ENCODE measurements at regions not wholly inside any gene's neighbourhood (a gene's known extent, or its start where the extent isn't known, plus 50 kb on each side); places are given as distances from the start of the nearest gene placed in this dataset.

GRCh38 chr15:69973880-69974279 is 123.8 kb downstream of the TLE3 start:
- no peak for DNase-seq

DNA sequence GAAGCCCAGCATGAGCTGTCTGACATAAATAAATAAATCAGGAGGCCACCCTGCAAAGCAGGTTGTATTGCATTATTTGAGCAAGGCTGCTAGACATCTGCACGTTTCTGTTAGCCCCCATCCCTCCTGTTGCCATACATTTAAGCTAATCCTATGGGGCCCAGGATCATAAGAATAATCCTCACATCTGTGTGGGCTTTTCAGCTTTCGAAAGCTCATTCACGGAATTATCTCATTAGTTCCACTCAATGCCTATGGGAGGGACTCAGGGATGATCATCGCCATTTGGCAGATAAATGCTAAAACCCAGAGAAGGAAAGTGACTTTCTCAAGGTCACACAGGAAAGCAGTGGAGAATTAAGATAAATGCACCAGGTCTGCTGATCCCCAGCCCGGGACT is 123.4 kb downstream of the TLE3 start:
- DNase-seq = no peak

DNA sequence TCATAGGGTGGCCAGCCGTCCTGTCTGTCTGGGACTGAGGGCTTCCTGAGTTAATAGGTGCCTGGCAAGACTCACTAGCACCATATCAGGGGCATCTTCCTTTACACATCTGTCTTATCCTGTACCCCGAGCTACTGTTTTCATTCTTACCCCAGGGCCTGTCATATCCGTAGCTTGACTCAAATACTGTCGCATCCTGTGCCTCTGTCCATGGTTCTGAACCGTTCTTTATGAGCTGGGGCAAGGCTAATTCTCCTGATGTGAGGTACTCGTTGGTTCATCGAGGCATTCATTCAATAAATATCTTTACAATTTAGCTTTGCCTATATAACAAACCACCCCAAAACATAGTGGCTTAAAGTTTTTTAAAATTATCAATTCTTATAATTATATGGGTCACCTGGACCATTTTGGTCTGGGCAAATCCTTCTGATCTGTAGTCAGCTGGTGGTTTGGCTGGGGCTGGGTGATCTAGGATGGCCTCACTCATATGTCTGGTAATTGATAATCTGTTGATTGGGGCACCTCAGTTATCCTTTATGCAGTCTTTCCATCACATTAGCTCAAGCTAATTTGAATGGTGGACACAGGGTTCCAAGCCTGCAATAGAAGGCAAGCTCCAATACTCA is 121.2 kb downstream of the TLE3 start:
- no peak for DNase-seq

GRCh38 chr15:69978603-69979002 is 119.1 kb downstream of the TLE3 start:
- DNase-seq = no peak

- peak; percentile 44 for DNase-seq
Measured at GRCh38 chr15:69979262-69979661, 118.5 kb downstream of the TLE3 start.

DNA sequence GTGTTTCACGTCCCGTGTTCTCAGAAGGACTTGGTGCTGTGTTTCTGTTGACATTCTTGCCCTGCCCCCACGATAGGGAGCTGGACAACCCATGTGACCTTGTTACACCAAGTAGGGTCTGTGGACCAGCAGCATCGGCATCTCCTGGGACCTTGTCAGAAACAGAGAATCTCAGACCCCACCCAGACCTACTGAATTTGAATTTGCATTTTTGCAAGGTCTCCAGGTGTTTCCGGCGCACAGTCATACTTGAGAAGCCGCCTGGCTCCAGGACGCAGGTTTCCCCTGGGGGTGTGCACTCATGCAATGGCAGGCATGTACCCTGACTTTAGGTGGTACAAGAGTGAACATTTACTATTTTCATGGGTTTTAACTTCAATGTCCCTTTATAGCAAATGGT is 117.9 kb downstream of the TLE3 start:
- peak; percentile 88 for DNase-seq

- DNase-seq = peak; percentile 26
Measured at GRCh38 chr15:69980341-69981059, 117.2 kb downstream of the TLE3 start.

- no peak for DNase-seq
Measured at GRCh38 chr15:69982037-69982436, 115.7 kb downstream of the TLE3 start.

- DNase-seq = no peak
Measured at GRCh38 chr15:69983696-69984265, 113.9 kb downstream of the TLE3 start.

- peak; percentile 78 for DNase-seq
Measured at GRCh38 chr15:69987492-69988489, 109.9 kb downstream of the TLE3 start.

- no peak for DNase-seq
Measured at GRCh38 chr15:69988541-69989225, 109.0 kb downstream of the TLE3 start.

GRCh38 chr15:69990566-69991421 is 106.9 kb downstream of the TLE3 start:
- DNase-seq = peak; percentile 23

DNA sequence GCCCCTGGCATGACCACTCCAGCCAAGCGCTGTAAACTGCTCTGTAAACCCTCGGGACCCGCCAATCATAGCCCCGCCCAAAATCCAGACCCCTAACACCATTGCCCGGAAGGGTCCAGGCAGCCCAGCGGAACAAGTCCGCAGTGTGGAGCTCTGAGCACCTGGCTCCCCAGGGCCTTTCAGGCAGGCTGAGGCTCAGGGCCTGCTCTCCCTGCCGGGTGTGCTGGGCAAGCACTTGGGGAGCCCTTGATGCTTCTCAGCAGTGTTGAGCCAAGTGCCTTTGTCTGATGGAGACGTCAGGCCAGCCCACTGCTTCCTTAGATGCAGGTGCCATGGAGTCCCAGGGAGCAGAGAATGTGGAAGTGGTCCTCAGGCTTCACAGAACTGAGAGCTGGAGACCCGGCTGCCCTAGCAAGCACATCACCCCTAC is 106.2 kb downstream of the TLE3 start:
- DNase-seq = no peak

- DNase-seq = no peak
Measured at GRCh38 chr15:69992348-69992747, 105.4 kb downstream of the TLE3 start.

DNA sequence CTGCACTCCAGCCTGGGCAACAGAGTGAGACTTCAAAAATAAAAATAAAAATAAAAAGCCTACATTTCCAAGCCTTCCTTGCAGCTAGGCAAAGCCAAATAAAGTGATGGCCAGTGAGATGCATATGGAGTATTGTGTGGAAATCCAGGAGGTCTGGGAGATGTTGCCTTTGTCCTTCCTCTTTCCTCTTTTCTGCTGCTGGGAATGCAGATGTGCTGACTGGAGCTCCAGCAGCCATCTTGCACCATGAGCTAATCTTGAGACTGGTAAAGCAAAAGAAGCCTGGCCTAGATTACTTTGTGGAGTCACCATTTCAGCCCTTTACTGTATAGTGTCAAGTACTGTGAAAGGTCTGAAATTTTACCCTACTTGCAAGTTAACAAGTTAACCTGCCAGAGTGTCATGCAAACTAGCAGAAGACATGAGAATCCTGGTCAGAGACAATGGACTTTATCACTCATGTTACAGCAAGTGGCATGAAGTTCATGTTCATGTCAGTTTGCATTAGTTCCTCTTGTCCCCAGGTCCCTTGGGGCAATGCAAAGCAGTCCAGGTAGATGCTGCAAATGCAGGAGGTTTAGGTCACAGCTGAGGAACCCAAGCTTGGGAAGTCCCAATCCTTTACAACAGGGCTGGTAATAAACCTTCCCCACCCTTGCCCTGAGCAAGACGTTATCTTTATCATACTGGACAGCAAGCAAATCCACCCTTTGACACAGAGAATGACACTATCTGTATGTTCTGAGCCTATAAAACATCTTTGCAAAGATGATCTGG is 103.1 kb downstream of the TLE3 start:
- peak; percentile 81 for DNase-seq

- peak; percentile 73 for DNase-seq
Measured at GRCh38 chr15:69996321-69997160, 101.2 kb downstream of the TLE3 start.

- peak; percentile 75 for DNase-seq
Measured at GRCh38 chr15:69997161-69997485, 100.6 kb downstream of the TLE3 start.

All from NCI-H526 treated with DMSO at 0.1 percent for 48 hours (cell line).